ENCODE measurements at regions not wholly inside any gene's neighbourhood (a gene's known extent, or its start where the extent isn't known, plus 50 kb on each side); places are given as distances from the start of the nearest gene placed in this dataset.

- TF ChIP-seq ZBTB7A (IDR thresholded peaks at IDR 0.05; ENCODE audit: low read depth), result no peak
- no peak for TF ChIP-seq TAF1 (IDR thresholded peaks at IDR 0.05; ENCODE audit: low read depth)
- TF ChIP-seq TCF12 (IDR thresholded peaks at IDR 0.05; ENCODE audit: low read depth), result no peak
- TF ChIP-seq, protein P1, sequence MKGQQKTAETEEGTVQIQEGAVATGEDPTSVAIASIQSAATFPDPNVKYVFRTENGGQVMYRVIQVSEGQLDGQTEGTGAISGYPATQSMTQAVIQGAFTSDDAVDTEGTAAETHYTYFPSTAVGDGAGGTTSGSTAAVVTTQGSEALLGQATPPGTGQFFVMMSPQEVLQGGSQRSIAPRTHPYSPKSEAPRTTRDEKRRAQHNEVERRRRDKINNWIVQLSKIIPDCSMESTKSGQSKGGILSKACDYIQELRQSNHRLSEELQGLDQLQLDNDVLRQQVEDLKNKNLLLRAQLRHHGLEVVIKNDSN (IDR thresholded peaks at IDR 0.05), result no peak
- TF ChIP-seq TEAD4 (IDR thresholded peaks at IDR 0.05), result no peak
- TF ChIP-seq, protein P2, sequence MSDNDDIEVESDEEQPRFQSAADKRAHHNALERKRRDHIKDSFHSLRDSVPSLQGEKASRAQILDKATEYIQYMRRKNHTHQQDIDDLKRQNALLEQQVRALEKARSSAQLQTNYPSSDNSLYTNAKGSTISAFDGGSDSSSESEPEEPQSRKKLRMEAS (IDR thresholded peaks at IDR 0.05), result no peak
- TF ChIP-seq RAD21 (IDR thresholded peaks at IDR 0.05; ENCODE audit: low read depth), result no peak
- no peak for TF ChIP-seq CREB1 (IDR thresholded peaks at IDR 0.05; ENCODE audit: low read depth)
- no peak for TF ChIP-seq CEBPB (IDR thresholded peaks at IDR 0.05)
- TF ChIP-seq EP300 (IDR thresholded peaks at IDR 0.05; ENCODE audit: borderline replicate concordance), result no peak
- TF ChIP-seq NFIC (IDR thresholded peaks at IDR 0.05), result no peak
- TF ChIP-seq REST (IDR thresholded peaks at IDR 0.05; ENCODE audit: low read depth), result no peak
- no peak for TF ChIP-seq FOXM1 (IDR thresholded peaks at IDR 0.05; ENCODE audit: borderline replicate concordance, low read depth)
- TF ChIP-seq YY1 (IDR thresholded peaks at IDR 0.05; ENCODE audit: low read depth), result no peak
- TF ChIP-seq EGR1 (IDR thresholded peaks at IDR 0.05), result no peak
Observed at GRCh38 chr15:70345251-70346019, 247.7 kb upstream of the TLE3 start.

- no peak for TF ChIP-seq CREB1 (IDR thresholded peaks at IDR 0.05; ENCODE audit: low read depth)
- no peak for TF ChIP-seq REST (IDR thresholded peaks at IDR 0.05; ENCODE audit: low read depth)
- no peak for TF ChIP-seq YY1 (IDR thresholded peaks at IDR 0.05; ENCODE audit: low read depth)
- TF ChIP-seq FOXM1 (IDR thresholded peaks at IDR 0.05; ENCODE audit: borderline replicate concordance, low read depth), result no peak
- TF ChIP-seq TEAD4 (IDR thresholded peaks at IDR 0.05), result no peak
- no peak for TF ChIP-seq TAF1 (IDR thresholded peaks at IDR 0.05; ENCODE audit: low read depth)
- TF ChIP-seq CEBPB (IDR thresholded peaks at IDR 0.05), result no peak
- TF ChIP-seq TCF12 (IDR thresholded peaks at IDR 0.05; ENCODE audit: low read depth), result no peak
- TF ChIP-seq EGR1 (IDR thresholded peaks at IDR 0.05), result no peak
- TF ChIP-seq, protein P1 (IDR thresholded peaks at IDR 0.05), result no peak
- no peak for TF ChIP-seq NFIC (IDR thresholded peaks at IDR 0.05)
- TF ChIP-seq EP300 (IDR thresholded peaks at IDR 0.05; ENCODE audit: borderline replicate concordance), result no peak
- TF ChIP-seq RAD21 (IDR thresholded peaks at IDR 0.05; ENCODE audit: low read depth), result no peak
- TF ChIP-seq, protein P2 (IDR thresholded peaks at IDR 0.05), result no peak
- no peak for TF ChIP-seq ZBTB7A (IDR thresholded peaks at IDR 0.05; ENCODE audit: low read depth)
Observed at GRCh38 chr15:70344666-70345065, 246.9 kb upstream of the TLE3 start.

DNA sequence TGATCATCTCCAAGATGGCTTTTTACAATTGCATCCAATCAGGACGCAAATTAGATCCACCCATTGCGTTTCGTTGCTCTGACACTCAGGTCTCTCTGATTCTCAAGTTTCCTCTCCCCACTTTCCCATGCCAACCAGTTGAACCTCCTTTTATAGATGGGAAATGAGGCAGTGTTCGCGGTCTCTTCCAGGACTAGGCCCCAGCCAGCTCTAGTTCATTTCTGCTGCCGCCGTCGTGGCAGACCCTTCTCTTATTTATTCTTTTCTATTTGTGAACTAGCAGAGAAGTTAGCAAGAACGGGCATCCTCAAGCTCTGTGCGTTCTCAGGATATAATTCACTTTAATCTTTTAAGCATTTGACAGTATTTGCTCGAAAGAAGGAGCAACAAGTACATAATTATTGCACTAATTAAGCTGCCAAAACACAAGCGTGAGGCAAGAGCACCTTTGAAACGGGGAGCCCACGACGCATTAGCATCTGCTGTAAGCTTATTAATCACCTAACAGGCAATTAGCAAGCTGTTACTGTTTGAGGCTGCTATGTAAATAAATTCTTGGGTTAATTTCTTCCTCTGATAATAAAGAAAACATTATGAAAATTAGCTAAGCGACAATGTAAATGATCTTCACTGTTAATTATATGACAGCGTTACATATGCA, 246.4 kb upstream of the TLE3 start:
- TF ChIP-seq TCF12 (IDR thresholded peaks at IDR 0.05; ENCODE audit: low read depth) (no peak), FOXM1 (IDR thresholded peaks at IDR 0.05; ENCODE audit: borderline replicate concordance, low read depth) (no peak), EP300 (IDR thresholded peaks at IDR 0.05; ENCODE audit: borderline replicate concordance) (no peak), NFIC (IDR thresholded peaks at IDR 0.05) (no peak), TEAD4 (IDR thresholded peaks at IDR 0.05) (no peak), CEBPB (IDR thresholded peaks at IDR 0.05) (no peak), YY1 (IDR thresholded peaks at IDR 0.05; ENCODE audit: low read depth) (no peak)

- TF ChIP-seq CEBPB (IDR thresholded peaks at IDR 0.05) (no peak), TAF1 (IDR thresholded peaks at IDR 0.05; ENCODE audit: low read depth) (no peak), REST (IDR thresholded peaks at IDR 0.05; ENCODE audit: low read depth) (no peak), ZBTB7A (IDR thresholded peaks at IDR 0.05; ENCODE audit: low read depth) (no peak), RAD21 (IDR thresholded peaks at IDR 0.05; ENCODE audit: low read depth) (no peak), EGR1 (IDR thresholded peaks at IDR 0.05) (no peak), FOXM1 (IDR thresholded peaks at IDR 0.05; ENCODE audit: borderline replicate concordance, low read depth) (no peak), EP300 (IDR thresholded peaks at IDR 0.05; ENCODE audit: borderline replicate concordance) (no peak), NFIC (IDR thresholded peaks at IDR 0.05) (no peak)
- TF ChIP-seq, protein P2 (IDR thresholded peaks at IDR 0.05), result no peak
- TF ChIP-seq, protein P1 (IDR thresholded peaks at IDR 0.05), result no peak
Observed at GRCh38 chr15:70342554-70343548, 245.1 kb upstream of the TLE3 start.

Measured in Ishikawa (cell line).